HG03045 (cell line): ENCODE measurements at regions not wholly inside any gene's neighbourhood (a gene's known extent, or its start where the extent isn't known, plus 50 kb on each side); places are given as distances from the start of the nearest gene placed in this dataset.

Experiments
- ATAC-seq: cut with Tn5 transposase; IDR thresholded peaks from one replicate; pipeline ENCODE4 v1.9.1; 2021; ENCODE audit warnings: mild to moderate bottlenecking, moderate library complexity; ENCODE audit not compliant: unreplicated experiment

GRCh38 chr12:24561882-24562770 is 386.8 kb downstream of the BCAT1 start:
- ATAC-seq = no peak

- ATAC-seq = no peak
Measured at GRCh38 chr12:24561411-24561871, 387.5 kb downstream of the BCAT1 start.

- no peak for ATAC-seq
Measured at GRCh38 chr12:24560831-24561271, 388.1 kb downstream of the BCAT1 start.

- no peak for ATAC-seq
Measured at GRCh38 chr12:24560192-24560775, 388.6 kb downstream of the BCAT1 start.

GRCh38 chr12:24557738-24558137 is 391.2 kb downstream of the BCAT1 start:
- ATAC-seq = no peak

- no peak for ATAC-seq
Measured at GRCh38 chr12:24555730-24556129, 393.2 kb downstream of the BCAT1 start.

GRCh38 chr12:24554612-24555295 is 394.1 kb downstream of the BCAT1 start:
- ATAC-seq = no peak

- no peak for ATAC-seq
Measured at GRCh38 chr12:24553259-24553658, 395.6 kb downstream of the BCAT1 start.

- ATAC-seq = no peak
Measured at GRCh38 chr12:24551163-24551786, 397.6 kb downstream of the BCAT1 start.

- no peak for ATAC-seq
Measured at GRCh38 chr12:24550609-24551008, 398.3 kb downstream of the BCAT1 start.

- no peak for ATAC-seq
Measured at GRCh38 chr12:24546661-24547060, 402.2 kb downstream of the BCAT1 start.

- ATAC-seq = no peak
Measured at GRCh38 chr12:24546084-24546483, 402.8 kb downstream of the BCAT1 start.

GRCh38 chr12:24544368-24544767 is 404.5 kb downstream of the BCAT1 start:
- ATAC-seq = no peak

- no peak for ATAC-seq
Measured at GRCh38 chr12:24541193-24541871, 407.6 kb downstream of the BCAT1 start.

- ATAC-seq = no peak
Measured at GRCh38 chr12:24539646-24540045, 409.3 kb downstream of the BCAT1 start.

- no peak for ATAC-seq
Measured at GRCh38 chr12:24537083-24537860, 411.6 kb downstream of the BCAT1 start.

- ATAC-seq = no peak
Measured at GRCh38 chr12:24535334-24536069, 413.4 kb downstream of the BCAT1 start.

- no peak for ATAC-seq
Measured at GRCh38 chr12:24534622-24535021, 414.3 kb downstream of the BCAT1 start.

GRCh38 chr12:24533716-24534352 is 415.1 kb downstream of the BCAT1 start:
- no peak for ATAC-seq
